H9 (cell line): ENCODE measurements at regions not wholly inside any gene's neighbourhood (a gene's known extent, or its start where the extent isn't known, plus 50 kb on each side); places are given as distances from the start of the nearest gene placed in this dataset.

ENCODE experiments used
- DNase-seq: peaks from one replicate; pipeline ENCODE4 v3.0.0-alpha.2; 2017
- H2AFZ ChIP-seq: one replicate; pipeline ENCODE4 v1.6.1; 2013; ENCODE audit warnings: mild to moderate bottlenecking, low read length, control low read depth, moderate library complexity
- H2AK5ac ChIP-seq: 2 replicates; pipeline ENCODE4 v1.6.1; 2013; ENCODE audit warnings: low read length, control low read depth, mixed read lengths; ENCODE audit not compliant: insufficient read length
- H2BK120ac ChIP-seq: one replicate; pipeline ENCODE4 v1.6.1; 2013; ENCODE audit warnings: low read depth, mild to moderate bottlenecking, low read length, control low read depth, inconsistent platforms; ENCODE audit not compliant: poor library complexity, severe bottlenecking
- H2BK12ac ChIP-seq: 2 replicates; pipeline ENCODE4 v1.6.1; 2013; ENCODE audit warnings: low read length, control low read depth, mixed read lengths, low read depth; ENCODE audit not compliant: insufficient read length
- H2BK15ac ChIP-seq: 2 replicates; pipeline ENCODE4 v1.6.1; 2013; ENCODE audit warnings: low read depth, low read length, control low read depth
- H2BK20ac ChIP-seq: one replicate; pipeline ENCODE4 v1.6.1; 2013; ENCODE audit warnings: low read depth, mild to moderate bottlenecking, low read length, control low read depth, inconsistent platforms; ENCODE audit not compliant: poor library complexity, severe bottlenecking
- H2BK5ac ChIP-seq: 2 replicates; pipeline ENCODE4 v1.6.1; 2013; ENCODE audit warnings: low read length, control low read depth, mixed read lengths; ENCODE audit not compliant: insufficient read length
- H3K14ac ChIP-seq: 2 replicates; pipeline ENCODE4 v1.6.1; 2013; ENCODE audit warnings: low read length, control low read depth; ENCODE audit not compliant: insufficient read depth
- H3K18ac ChIP-seq: 2 replicates; pipeline ENCODE4 v1.6.1; 2013; ENCODE audit warnings: low read depth, mild to moderate bottlenecking, mixed read lengths, low read length, control low read depth; ENCODE audit not compliant: insufficient read length
- H3K23ac ChIP-seq: 2 replicates; pipeline ENCODE4 v1.6.1; 2013; ENCODE audit warnings: low read length, control low read depth, mixed read lengths, low read depth; ENCODE audit not compliant: insufficient read length
- H3K23me2 ChIP-seq: 2 replicates; pipeline ENCODE4 v1.6.1; 2013; ENCODE audit warnings: low read depth, mild to moderate bottlenecking, mixed read lengths, low read length, control low read depth; ENCODE audit not compliant: insufficient read length, poor library complexity, severe bottlenecking
- H3K27ac ChIP-seq: 2 replicates; pipeline ENCODE4 v1.5.1; 2013; ENCODE audit warnings: low read length, control low read depth, mixed read lengths, low read depth; ENCODE audit not compliant: insufficient read length
- H3K27me3 ChIP-seq: 2 replicates; pipeline ENCODE4 v1.6.1; 2013; ENCODE audit warnings: low read length, control low read depth, inconsistent platforms; ENCODE audit not compliant: insufficient read depth
- H3K4ac ChIP-seq: 2 replicates; pipeline ENCODE4 v1.6.1; 2013; ENCODE audit warnings: low read depth, mild to moderate bottlenecking, control low read depth, inconsistent platforms, low read length, moderate library complexity
- H3K4me1 ChIP-seq: 2 replicates; pipeline ENCODE4 v1.6.1; 2013; ENCODE audit warnings: low read length, control low read depth, inconsistent platforms; ENCODE audit not compliant: insufficient read depth
- H3K4me2 ChIP-seq: 2 replicates; pipeline ENCODE4 v1.6.1; 2013; ENCODE audit warnings: low read length, control low read depth, mixed read lengths; ENCODE audit not compliant: insufficient read length, insufficient read depth
- H3K56ac ChIP-seq: 2 replicates; pipeline ENCODE4 v1.6.1; 2013; ENCODE audit warnings: low read depth, mild to moderate bottlenecking, mixed read lengths, low read length, control low read depth; ENCODE audit not compliant: insufficient read length
- H3K79me1 ChIP-seq: 2 replicates; pipeline ENCODE4 v1.6.1; 2013; ENCODE audit warnings: low read depth, mild to moderate bottlenecking, moderate library complexity, low read length, control low read depth, inconsistent platforms; ENCODE audit not compliant: insufficient read depth, poor library complexity, severe bottlenecking
- H3K79me2 ChIP-seq: 2 replicates; pipeline ENCODE4 v1.6.1; 2013; ENCODE audit warnings: low read length, control low read depth, inconsistent platforms; ENCODE audit not compliant: insufficient read depth
- H3K9ac ChIP-seq: 2 replicates; pipeline ENCODE4 v1.6.1; 2013; ENCODE audit warnings: low read length, control low read depth, mixed read lengths; ENCODE audit not compliant: insufficient read length; ENCODE audit errors: extremely low read depth
- H3K9me3 ChIP-seq: one replicate; pipeline ENCODE4 v1.6.1; 2013; ENCODE audit warnings: low read depth, low read length, inconsistent platforms; ENCODE audit not compliant: control insufficient read depth
- H3T11ph ChIP-seq: one replicate; pipeline ENCODE4 v1.6.1; 2013; ENCODE audit warnings: mild to moderate bottlenecking, low read length, control low read depth, inconsistent platforms
- H4K20me1 ChIP-seq: one replicate; pipeline ENCODE4 v1.6.1; 2013; ENCODE audit not compliant: control insufficient read depth, insufficient read length, insufficient read depth
- H4K5ac ChIP-seq: 2 replicates; pipeline ENCODE4 v1.6.1; 2013; ENCODE audit warnings: low read depth, mild to moderate bottlenecking, mixed read lengths, low read length, control low read depth; ENCODE audit not compliant: insufficient read length
- H4K8ac ChIP-seq: replicated peaks from 2 replicates; pipeline ENCODE4 v1.6.1; 2013; ENCODE audit warnings: low read length, control low read depth, mixed read lengths, low read depth; ENCODE audit not compliant: insufficient read length
- H4K91ac ChIP-seq: 2 replicates; pipeline ENCODE4 v1.6.1; 2013; ENCODE audit warnings: low read depth, mild to moderate bottlenecking, moderate library complexity, mixed read lengths, low read length, control low read depth; ENCODE audit not compliant: insufficient read length
- H3K27ac Mint-ChIP-seq, 3 experiments: 2 replicates in 2 of 3; 3 replicates in 1 of 3; pipeline ENCODE4 v1.8.0; 2020 to 2021; ENCODE audit warnings: mixed read lengths in 3 of 3, mild to moderate bottlenecking in 1 of 3, moderate library complexity in 1 of 3
- H3K27me3 Mint-ChIP-seq: 2 replicates; pipeline ENCODE4 v1.8.0; 2021; ENCODE audit warnings: low read depth, mild to moderate bottlenecking, moderate library complexity, mixed read lengths
- H3K36me3 Mint-ChIP-seq, 3 experiments: 2 replicates in 2 of 3; 3 replicates in 1 of 3; pipeline ENCODE4 v1.8.0; 2020 to 2021; ENCODE audit warnings: low read depth in 3 of 3, mixed read lengths in 3 of 3; ENCODE audit not compliant: insufficient read depth in 1 of 3
- H3K4me1 Mint-ChIP-seq, 2 experiments: 2 replicates each; pipeline ENCODE4 v1.8.0; 2020; ENCODE audit warnings: mixed read lengths in 2 of 2
- H3K4me3 Mint-ChIP-seq, 2 experiments: 2 replicates in 1 of 2; 3 replicates in 1 of 2; pipeline ENCODE4 v1.8.0; 2020 to 2021; ENCODE audit warnings: mild to moderate bottlenecking in 2 of 2, mixed read lengths in 2 of 2, moderate library complexity in 1 of 2
- H3K9me3 Mint-ChIP-seq, 2 experiments: 2 replicates in 1 of 2; 3 replicates in 1 of 2; pipeline ENCODE4 v1.8.0; 2020; ENCODE audit warnings: mild to moderate bottlenecking in 2 of 2, mixed read lengths in 2 of 2, moderate library complexity in 1 of 2
- WGBS: extraction: QIAGEN DNeasy Blood & Tissue Kit; methylation state at CpG from one replicate; pipeline ENCODE4 v1.1.7; 2013; ENCODE audit warnings: missing lambda C conversion rate, low lambda C conversion rate, mixed read lengths; ENCODE audit not compliant: insufficient read length; ENCODE audit errors: extremely low coverage; 5-methylcytosine and 5-hydroxymethylcytosine counted together
- TF ChIP-seq, protein P1 (sequence below): fragments of 200-600 bp; sonication (generic); conservative IDR thresholded peaks from 3 replicates; pipeline ENCODE4 v1.8.0; 2021; ENCODE audit warnings: antibody characterized with exemption, mild to moderate bottlenecking

DNA sequence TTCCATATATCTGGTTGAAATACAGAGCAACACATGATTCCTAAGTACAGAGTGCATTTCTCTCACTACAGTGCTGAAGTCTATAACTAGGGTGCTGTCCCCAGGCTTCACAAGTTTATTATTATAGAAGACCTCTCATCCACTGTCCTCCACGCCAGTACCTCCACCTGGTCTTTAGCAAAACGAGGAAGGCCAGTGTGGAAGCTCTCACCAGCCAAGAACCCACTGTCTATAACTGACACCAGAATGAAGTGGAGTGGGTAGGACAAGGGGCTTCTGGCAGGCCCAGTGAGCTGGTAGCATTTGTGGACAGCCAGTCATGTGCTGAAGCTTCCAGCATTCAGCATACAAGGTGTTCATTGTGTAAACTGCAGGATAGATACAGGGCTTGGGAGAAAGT, 430.7 kb downstream of the GADD45G start:
- Mint-ChIP-seq H3K27me3 (no peaks in the 10 kb centered on the region; the same call in 1 of the 2 replicates), H3K4me3 (no peak overlapping the region), H3K9me3 (no peaks in the 10 kb centered on the region; a peak in 1 of 5 replicates), H3K4me1 (peaks cover 26 to 36% of the 10 kb centered on the region in 2 experiments), H3K27ac (no peak overlapping the region), H3K36me3 (no peaks in the 10 kb centered on the region; a peak in 1 of 7 replicates)
- Histone ChIP-seq H2BK15ac (no peak overlapping the region), H2BK120ac (no peak overlapping the region), H3K9ac (no peak overlapping the region), H4K8ac (no peak overlapping the region), H3K79me1 (no peaks in the 10 kb centered on the region), H3K14ac (no peak overlapping the region), H4K5ac (no peak overlapping the region), H2AK5ac (no peak overlapping the region), H3K4me2 (no peak overlapping the region), H3K9me3 (no peaks in the 10 kb centered on the region), H3K79me2 (no peaks in the 10 kb centered on the region), H2BK20ac (no peak overlapping the region), H3K18ac (no peak overlapping the region), H3K23me2 (no peaks in the 10 kb centered on the region), H2BK5ac (no peak overlapping the region), H4K91ac (no peak overlapping the region), H3K56ac (no peak overlapping the region), H3K4me1 (peaks cover 10% of the 10 kb centered on the region; the same call in 1 of the 2 replicates), H2AFZ (no peak overlapping the region), H3T11ph (no peak overlapping the region), H3K4ac (no peak overlapping the region), H3K23ac (no peak overlapping the region), H4K20me1 (no peaks in the 10 kb centered on the region), H3K27ac (no peak overlapping the region), H2BK12ac (no peak overlapping the region), H3K27me3 (no peaks in the 10 kb centered on the region)
- DNase-seq = no peak
- TF ChIP-seq, protein P1, sequence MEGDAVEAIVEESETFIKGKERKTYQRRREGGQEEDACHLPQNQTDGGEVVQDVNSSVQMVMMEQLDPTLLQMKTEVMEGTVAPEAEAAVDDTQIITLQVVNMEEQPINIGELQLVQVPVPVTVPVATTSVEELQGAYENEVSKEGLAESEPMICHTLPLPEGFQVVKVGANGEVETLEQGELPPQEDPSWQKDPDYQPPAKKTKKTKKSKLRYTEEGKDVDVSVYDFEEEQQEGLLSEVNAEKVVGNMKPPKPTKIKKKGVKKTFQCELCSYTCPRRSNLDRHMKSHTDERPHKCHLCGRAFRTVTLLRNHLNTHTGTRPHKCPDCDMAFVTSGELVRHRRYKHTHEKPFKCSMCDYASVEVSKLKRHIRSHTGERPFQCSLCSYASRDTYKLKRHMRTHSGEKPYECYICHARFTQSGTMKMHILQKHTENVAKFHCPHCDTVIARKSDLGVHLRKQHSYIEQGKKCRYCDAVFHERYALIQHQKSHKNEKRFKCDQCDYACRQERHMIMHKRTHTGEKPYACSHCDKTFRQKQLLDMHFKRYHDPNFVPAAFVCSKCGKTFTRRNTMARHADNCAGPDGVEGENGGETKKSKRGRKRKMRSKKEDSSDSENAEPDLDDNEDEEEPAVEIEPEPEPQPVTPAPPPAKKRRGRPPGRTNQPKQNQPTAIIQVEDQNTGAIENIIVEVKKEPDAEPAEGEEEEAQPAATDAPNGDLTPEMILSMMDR = no peak
- no CpG with 5 or more reads among the region's 2 CpGs for WGBS
